ENCODE measurements at regions not wholly inside any gene's neighbourhood (a gene's known extent, or its start where the extent isn't known, plus 50 kb on each side); places are given as distances from the start of the nearest gene placed in this dataset.

DNA sequence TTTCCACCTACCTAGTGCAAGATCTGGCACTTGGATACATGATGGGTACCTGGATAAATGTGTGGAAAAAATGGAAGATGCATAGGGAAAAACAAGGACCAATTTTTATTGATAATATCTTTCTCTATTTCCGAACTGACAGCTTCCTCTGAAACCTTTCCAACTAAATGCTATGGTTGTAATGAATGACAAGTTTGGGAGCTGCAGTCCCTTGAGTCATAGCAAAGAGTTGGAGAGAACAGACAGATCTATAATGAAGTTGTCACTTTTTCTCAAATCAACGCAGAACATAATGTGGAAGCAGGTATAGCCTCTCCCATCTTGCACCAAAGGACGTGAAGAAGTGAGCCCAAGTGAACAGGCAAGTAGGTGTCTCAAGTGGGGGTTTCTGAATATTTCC lies 296.5 kb upstream of the KAZN start:
- no peak for DNase-seq (ENCODE audit: low read depth in 2 of 2)

DNA sequence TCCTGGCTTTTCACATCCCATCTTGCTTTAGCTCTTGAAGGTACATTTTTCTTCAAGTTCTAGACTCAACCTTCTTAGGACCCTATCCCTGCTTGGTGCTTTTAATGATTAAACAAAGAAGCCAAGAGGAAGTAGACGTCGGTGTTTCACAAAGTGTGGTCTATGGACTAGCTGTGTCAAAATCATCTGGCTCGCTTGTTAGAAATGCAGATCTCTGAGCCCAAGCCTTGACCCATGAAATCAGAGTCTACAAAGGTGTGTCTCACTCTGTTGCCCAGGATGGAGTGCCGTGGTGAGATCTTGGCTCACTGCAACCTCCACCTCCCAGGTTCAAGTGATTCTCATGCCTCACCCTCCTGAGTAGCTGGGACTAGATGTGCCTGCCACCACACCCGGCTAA lies 295.5 kb upstream of the KAZN start:
- no peak for DNase-seq (ENCODE audit: low read depth in 2 of 2)

DNA sequence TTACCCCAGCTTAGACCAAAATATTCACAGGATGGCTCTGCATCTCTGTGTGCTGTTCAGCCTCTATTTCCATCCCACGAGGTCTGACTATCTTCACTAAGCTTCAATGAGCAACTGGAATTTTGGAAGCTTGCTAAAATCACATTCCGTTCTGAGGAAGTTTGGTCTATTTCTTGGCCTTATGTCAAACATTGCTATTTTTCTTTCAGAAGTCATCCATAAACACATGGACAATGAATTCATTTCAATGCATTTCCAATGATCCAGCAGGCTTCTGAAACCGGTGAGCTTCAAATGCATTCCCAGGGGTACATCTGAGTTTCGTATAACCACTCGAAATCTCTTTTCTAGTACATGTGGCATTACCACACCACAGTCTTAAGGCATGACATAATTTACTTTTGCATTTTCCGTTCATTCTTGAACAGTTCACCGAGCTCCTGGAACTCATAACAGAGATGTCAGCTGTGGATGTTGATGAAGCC lies 294.1 kb upstream of the KAZN start:
- no peak for DNase-seq (ENCODE audit: low read depth in 2 of 2)

GRCh38 chr1:14308460-14308859 lies 290.0 kb upstream of the KAZN start:
- DNase-seq (ENCODE audit: low read depth in 2 of 2), result no peak

DNA sequence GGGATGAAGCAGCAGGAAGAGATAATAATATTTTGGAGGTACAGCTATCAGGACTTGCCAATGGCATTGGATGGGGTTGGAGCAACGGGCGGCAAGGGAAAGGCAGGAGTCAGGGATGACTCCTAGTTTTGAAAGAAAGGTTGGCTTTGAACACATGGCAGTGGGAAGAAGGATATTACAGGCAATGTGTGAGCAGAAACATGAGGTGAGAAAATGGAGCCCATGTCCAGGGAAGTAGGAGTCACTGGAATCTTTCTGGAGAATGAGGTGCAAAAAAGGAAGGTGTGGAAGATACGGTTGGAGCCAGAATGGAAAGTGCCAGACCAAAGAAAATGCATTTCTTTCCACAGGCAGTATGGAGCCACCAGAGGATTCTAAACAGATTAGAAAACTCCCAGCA lies 288.5 kb upstream of the KAZN start:
- DNase-seq (ENCODE audit: low read depth in 2 of 2), result no peak

GRCh38 chr1:14310476-14310875 lies 288.0 kb upstream of the KAZN start:
- no peak for DNase-seq (ENCODE audit: low read depth in 2 of 2)

DNA sequence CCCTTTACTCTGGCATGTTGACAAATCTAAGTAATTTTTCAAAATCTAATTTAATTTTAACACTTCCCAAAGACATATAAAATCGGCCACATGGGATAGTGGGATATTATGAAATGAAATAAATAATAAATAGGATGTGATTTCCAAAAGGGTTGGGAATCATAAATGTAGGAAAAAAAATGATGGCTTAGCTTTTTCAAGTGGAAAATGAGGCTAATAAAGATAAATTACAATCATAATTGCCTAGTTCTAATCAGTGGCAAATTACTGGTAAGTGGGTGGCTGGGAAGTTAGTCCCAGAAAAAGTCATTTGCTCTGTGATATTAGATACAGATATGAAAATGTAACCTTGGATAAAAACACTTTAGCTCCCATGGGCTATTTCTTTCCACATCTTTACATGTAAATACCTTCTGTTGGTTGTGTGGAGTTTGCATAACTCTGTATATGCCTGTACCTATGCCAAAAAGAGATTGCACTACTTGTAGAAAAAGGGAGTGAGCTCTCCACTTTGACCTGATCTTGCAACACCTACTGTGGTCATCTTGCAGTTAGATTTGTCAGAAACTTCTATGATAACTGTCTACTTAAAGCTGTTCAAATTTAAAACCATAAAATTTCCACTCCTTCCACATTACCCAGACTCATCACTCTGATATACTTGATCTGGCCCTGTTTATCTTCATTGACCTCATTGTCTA lies 284.6 kb upstream of the KAZN start:
- DNase-seq (ENCODE audit: low read depth in 2 of 2), result no peak

GRCh38 chr1:14318830-14319229 lies 279.7 kb upstream of the KAZN start:
- no peak for DNase-seq (ENCODE audit: low read depth in 2 of 2)

DNA sequence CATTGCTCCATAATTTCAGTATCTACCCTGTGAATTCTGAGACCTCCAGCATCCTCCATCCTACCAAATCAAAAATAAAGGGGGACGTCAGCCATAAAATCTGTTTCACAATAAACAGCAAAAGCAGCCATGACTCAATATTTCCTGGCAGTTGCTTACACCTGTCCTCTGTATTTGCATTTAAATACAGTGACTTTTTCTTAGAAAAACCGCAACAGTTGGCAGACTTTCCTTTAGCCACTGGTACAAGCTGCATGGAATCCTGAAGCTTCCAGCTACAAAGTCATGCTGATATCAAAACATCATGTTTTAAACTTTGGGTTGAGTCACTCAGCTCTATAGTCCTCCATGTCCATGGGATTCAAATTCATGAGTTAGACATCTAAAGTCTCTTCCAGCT lies 278.0 kb upstream of the KAZN start:
- DNase-seq (ENCODE audit: low read depth in 2 of 2), result no peak

DNA sequence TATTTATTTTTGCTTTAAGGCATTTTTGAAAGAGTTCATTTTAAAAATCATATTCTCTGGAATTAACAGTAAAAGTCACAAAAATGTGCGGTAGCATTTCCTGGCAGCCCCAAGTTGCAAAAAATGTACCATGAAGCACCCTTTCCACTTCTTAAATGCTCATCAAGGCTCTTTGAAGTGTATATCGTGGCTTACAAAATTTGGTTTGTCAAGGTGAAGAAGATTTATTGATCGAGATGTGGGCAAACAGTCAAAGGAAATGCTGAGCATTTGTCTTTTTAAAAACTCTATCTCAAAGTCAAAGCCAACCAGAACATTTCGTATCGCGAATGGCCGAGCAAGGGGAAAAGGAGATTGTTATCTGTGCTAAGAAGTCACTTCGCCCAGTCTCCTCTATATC lies 277.5 kb upstream of the KAZN start:
- DNase-seq (ENCODE audit: low read depth in 2 of 2), result no peak

GRCh38 chr1:14321422-14321821 lies 277.1 kb upstream of the KAZN start:
- no peak for DNase-seq (ENCODE audit: low read depth in 2 of 2)

- no peak for DNase-seq (ENCODE audit: low read depth in 2 of 2)
Measured at GRCh38 chr1:14323568-14324247, 274.8 kb upstream of the KAZN start.

DNA sequence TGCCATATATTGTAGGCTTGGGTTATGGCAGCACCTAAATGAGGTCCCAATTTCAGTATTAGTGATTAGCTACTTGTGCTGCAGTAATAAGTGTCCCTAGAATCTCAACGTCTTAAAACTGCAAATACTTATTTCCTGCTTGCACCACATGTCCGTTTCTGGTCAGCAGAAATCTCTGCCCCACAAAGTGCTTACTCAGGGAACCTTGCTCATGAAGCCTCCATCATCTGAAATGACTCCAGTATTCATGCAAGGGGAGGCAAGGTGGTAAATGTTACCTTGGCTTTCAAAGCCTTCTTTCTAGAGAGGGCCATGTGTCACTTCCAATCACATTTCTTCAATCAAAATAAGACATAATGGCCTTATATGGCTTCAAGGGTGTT lies 274.2 kb upstream of the KAZN start:
- DNase-seq (ENCODE audit: low read depth in 2 of 2), result no peak

DNA sequence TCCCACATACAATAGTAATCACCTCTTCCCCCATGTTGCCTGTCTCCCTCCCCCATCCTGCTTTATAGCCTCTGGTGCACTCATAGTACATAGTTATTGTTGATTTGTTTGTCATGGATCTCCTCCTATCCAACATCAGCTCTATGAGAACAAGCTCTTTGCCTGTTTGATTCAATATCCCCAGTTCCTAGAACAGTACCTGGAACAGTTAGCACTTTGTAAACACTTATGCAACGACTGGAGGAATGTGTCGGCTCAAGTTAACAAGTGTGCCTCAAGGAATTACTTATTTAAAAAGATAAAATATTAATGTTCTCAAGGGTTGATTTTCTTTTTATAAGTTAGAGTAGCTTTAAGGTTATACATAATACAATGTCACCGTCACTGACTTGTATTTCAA lies 271.6 kb upstream of the KAZN start:
- no peak for DNase-seq (ENCODE audit: low read depth in 2 of 2)

- DNase-seq (ENCODE audit: low read depth in 2 of 2), result no peak
Measured at GRCh38 chr1:14328685-14329084, 269.8 kb upstream of the KAZN start.

- no peak for DNase-seq (ENCODE audit: low read depth in 2 of 2)
Measured at GRCh38 chr1:14332158-14332557, 266.3 kb upstream of the KAZN start.

DNA sequence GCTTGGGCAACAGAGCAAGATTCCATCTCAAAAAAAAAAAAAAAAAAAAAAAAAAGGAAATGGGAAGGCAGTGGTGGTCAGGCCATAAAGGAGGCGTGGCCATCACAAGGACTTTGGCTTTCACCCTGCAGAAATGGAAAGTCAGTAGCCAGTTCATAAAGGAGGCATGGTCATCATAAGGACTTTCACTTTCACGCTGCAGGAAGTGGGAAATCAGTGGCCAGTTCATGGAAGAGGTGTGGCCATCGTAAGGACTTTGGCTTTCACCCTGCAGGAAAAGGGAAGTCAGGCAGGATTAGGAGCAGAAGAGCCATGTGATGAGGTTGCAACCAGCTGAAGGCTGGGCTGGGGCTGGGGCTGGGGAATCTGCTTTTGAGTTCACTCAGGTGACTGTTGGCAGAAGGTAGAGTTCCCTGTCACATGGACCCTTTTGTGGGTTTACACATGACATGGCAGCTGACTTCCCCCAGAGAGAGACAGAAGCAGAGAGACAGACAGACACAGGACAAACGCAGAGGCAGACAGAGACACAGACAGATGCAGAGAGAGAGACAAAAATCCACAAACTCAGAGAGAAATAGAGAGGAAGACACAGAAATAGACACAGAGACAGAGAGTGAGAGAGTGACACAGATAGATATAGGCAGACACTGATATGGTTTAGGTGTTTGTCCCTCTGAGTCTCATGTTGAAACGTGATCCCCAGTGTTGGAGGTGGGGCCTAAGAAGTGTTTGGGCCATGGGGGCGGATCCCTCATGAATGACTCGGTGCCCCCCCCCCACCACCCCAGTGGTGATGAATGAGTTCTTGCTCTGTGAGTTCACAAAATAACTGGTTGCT lies 263.9 kb upstream of the KAZN start:
- DNase-seq (ENCODE audit: low read depth in 2 of 2), result no peak

GRCh38 chr1:14338509-14338908 lies 260.0 kb upstream of the KAZN start:
- DNase-seq (ENCODE audit: low read depth in 2 of 2), result no peak

DNA sequence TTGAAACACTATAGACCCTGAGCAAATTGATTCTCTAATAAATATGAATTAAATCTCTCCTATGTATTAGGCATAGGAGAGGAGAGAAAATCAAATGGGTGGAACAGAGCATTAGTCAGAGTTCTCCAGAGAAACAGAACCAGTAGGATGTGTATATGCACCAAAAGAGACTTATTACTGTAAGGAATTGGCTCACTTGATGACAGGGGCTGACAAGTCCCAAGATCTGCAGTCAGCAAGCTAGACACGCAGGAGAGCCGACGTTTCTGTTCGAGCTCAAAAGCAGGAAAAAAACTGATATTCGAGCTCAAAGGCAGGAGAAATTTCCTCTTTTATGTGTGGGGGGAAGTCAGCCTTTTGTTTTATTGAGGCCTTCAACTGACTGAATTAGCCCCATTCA lies 259.2 kb upstream of the KAZN start:
- DNase-seq (ENCODE audit: low read depth in 2 of 2), result no peak

DNA sequence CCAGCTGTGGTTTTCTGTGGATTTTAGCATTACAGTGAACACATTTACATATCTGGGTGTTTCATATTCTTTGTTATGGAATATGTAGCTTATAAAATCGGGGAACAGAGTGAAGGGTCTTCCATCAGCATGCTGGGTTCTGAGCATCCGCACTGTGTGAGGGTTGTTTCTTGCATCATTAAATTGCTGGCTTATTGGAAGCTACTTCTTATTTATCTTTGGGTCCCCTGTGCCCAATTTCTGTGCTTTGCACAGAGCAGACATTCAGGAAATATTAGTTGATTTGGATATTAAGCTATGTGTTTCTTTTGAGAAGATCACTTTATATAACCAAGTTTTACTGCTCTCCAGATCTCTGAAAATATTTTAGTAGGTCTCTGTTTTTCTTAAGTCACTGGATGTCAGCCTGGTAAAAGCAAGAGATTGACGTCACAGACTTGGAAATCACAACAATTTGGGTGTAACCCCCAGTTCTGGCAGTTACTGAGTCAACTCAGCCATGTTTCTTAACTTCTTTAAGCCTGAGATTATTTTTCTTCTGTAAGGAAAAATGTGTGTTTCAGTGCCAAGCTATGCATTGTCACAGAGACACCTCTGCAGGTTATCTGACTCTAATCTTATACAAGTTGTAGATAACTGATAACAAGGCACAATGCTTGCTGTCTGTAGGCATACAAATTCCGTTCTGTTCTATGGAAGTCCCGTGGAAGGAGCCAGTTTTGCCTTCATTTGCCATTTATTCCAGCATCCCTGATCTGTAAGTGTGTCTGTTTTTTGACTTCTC lies 258.3 kb upstream of the KAZN start:
- no peak for DNase-seq (ENCODE audit: low read depth in 2 of 2)

DNA sequence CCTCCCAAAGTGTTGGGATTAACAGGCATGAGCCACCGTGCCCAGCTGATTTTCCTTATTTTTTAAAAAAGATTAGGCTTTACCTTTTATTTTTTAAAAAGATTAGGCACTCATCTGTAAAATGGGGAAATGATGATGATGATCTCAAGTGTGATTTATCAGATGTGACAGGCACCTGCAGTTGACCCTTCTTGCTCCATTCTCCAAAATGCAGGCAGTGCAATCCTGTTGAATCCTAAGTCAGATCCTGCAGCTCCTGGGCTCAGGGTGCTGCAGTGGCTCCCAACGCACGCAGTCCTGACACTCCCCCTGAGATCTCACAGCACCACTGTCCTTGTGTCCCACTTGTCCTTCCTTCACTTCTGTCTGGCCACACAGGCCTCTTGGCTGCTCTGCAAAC lies 257.3 kb upstream of the KAZN start:
- no peak for DNase-seq (ENCODE audit: low read depth in 2 of 2)

- no peak for DNase-seq (ENCODE audit: low read depth in 2 of 2)
Measured at GRCh38 chr1:14345946-14346550, 252.4 kb upstream of the KAZN start.

Measured in stimulated activated CD8-positive, alpha-beta memory T cell treated with anti-CD3 and anti-CD28 coated beads, Interleukin-2, amount 100 ng/mL, for 1 hour (primary cell).